Erythroblast (primary cell): ENCODE measurements at regions not wholly inside any gene's neighbourhood (a gene's known extent, or its start where the extent isn't known, plus 50 kb on each side); places are given as distances from the start of the nearest gene placed in this dataset.
"Not testable (repeated sequence)": the region's sequence is repeated elsewhere in the genome, so short reads cannot be mapped to it uniquely, and the experiment has no call there.

Experiments used
- DNase-seq, 2 experiments: peaks; one replicate each; lab custom pipeline; 2025; lab: John Stamatoyannopoulos, UW
- GATA1 ChIP-seq: IDR thresholded peaks from 2 replicates; pipeline ENCODE4 v1.6.1; 2011; ENCODE audit warnings: low read depth, mild to moderate bottlenecking, control low read depth, low read length, moderate library complexity
- POLR2A ChIP-seq: IDR thresholded peaks from 2 replicates; pipeline ENCODE4 v1.6.1; 2011; ENCODE audit warnings: mild to moderate bottlenecking, low read length

DNA sequence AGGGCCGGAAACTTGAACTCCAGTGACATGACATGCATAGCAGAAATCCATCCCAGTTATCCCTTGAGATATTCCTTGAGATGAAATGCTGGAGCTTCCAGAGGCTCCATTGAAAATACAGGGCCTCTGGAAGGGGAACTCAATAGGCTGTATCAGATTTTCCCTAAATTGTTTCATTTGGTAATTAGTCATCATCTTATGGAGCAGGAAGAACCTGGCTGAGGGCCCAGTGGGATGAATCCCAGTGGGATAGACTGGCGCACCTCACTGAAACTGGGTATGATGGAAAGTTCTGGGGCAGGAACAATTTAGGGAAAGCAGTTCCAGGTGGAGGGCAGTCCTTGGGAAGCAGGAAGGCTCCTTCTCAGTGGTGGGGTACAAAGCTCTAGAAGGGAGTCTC lies 307.8 kb upstream of the DIPK2B start:
- DNase-seq, result no peak
- no peak for TF ChIP-seq POLR2A

DNA sequence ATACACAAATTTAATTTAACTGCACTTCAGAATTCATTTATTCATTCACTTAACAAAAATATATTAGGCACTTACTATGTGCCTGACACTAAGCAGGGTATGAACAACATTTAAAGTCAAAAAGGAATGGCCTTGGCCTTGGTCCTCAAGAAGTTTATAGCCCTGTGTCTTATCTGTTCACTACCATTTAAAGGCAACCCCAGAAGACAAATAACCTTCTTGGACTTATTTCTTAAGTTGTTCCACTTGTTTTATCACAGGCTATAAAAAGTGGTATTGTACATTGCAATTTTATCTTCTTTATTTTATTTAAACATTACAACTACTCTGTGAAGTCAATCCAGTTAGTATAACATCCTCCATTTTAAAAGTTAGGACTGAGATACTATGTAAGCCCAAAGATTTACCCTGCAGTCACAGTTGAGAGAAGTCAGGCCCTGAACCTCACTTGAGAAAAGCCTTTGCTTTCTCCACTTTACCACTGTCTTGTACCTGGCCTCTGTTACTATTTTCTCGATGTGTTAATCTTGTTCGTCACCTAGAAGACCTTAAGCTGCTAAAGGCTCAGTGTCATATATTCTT lies 305.6 kb upstream of the DIPK2B start:
- TF ChIP-seq GATA1 (no peak), POLR2A (no peak)
- no peak for DNase-seq

GRCh38 chrX:45505214-45505613 lies 304.5 kb upstream of the DIPK2B start:
- no peak for DNase-seq
- TF ChIP-seq GATA1 (no peak), POLR2A (no peak)

- not testable (repeated sequence) for DNase-seq
These were observed 303.2 kb upstream of the DIPK2B start for GRCh38 chrX:45503787-45504362.

DNA sequence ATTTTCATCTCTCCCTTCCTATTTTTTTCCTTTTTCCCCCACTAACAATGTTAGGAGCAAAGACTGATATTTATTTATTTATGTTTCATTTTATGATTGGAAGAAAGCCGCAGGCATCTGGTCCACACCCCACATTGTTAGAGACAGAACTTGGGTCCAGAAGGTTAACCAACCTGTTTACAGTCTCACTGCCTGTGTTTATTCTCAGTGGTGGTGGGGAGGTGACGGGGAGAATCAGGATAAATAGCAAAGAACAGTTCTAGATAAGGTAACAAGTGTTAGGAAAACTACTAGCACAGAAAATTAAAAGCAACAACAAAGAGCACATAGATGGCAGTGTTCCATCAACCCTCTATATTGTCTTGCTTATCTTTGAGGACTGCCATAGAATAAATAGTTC lies 301.7 kb upstream of the DIPK2B start:
- no peak for TF ChIP-seq POLR2A
- no peak for TF ChIP-seq GATA1

GRCh38 chrX:45497290-45497689 lies 296.6 kb upstream of the DIPK2B start:
- TF ChIP-seq POLR2A (no peak), GATA1 (no peak)
- no peak for DNase-seq

More for the DNA sequence above, 301.7 kb upstream of the DIPK2B start:
- no peak for DNase-seq

- TF ChIP-seq POLR2A (no peak), GATA1 (no peak)
- no peak for DNase-seq
These were observed 285.0 kb upstream of the DIPK2B start for GRCh38 chrX:45485719-45486118.

DNA sequence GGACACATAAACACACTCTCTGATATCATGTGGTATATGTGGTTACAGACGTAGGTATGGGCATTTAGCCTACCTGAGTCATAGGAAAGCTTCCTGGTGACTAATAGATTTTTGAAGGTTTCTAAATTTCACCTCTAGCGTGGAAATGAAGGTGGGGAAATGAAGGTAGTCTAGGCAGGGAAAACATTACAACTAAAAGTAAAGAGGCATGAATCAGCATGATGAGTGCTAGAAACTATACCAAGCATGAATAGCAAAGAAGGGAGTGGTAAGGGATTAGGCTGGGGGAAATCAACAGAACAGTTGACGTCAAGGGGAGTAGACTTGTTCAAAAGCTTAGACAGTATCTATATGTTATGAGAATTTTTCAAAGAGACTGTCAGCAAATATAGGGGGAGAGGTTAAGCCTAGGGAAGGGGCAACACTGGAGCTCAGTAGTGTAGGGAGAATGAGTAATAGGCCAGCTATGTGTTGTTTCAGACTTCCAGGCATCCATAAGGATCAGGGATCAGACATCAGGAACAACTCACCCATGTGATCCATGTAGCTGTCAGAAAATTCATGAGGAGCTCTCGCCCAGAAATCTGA lies 279.3 kb upstream of the DIPK2B start:
- TF ChIP-seq POLR2A (no peak), GATA1 (no peak)
- DNase-seq, result no peak

- no peak for DNase-seq
- TF ChIP-seq GATA1 (no peak), POLR2A (no peak)
These were observed 278.6 kb upstream of the DIPK2B start for GRCh38 chrX:45479196-45479834.

- DNase-seq, result no peak
These were observed 272.3 kb upstream of the DIPK2B start for GRCh38 chrX:45472968-45473367.

DNA sequence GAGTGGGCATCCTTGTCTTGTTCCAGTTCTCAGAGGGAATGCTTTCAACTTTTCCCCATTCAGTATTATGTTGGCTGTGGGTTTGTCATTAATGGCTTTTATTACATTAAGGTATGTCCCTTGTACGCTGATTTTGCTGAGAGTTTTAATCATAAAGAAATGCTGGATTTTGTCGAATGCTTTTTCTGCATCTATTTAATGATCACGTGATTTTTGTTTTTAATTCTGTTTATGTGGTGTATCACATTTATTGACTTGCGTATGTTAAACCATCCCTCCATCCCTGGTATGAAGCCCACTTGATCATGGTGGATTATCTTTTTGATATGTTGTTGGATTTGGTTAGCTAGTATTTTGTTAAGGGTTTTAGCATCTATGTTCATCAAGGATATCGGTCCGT lies 266.9 kb upstream of the DIPK2B start:
- DNase-seq, result not testable (repeated sequence)

More at GRCh38 chrX:45472968-45473367, 272.3 kb upstream of the DIPK2B start:
- no peak for TF ChIP-seq GATA1
- TF ChIP-seq POLR2A, result no peak

GRCh38 chrX:45455732-45456131 lies 255.1 kb upstream of the DIPK2B start:
- DNase-seq, result not testable (repeated sequence)

DNA sequence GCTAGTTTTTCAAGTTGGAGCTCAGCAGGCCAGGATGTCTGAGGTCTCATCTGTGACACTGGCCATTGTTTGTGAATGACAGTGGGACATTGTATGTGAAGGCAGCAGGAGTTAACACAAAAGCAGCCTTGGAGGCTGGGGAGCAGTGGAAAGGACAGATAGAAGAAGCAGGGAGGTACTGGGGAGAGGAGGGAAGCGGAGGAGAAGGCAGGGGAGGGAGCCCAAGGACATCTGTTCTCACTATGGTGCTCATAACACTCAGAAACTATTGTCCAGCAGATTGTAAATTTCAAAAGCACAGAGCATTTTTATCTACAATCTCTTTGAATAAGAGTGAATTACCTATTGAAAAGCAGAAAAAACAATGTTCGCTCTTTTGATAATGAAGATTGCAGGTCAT lies 253.6 kb upstream of the DIPK2B start:
- DNase-seq, result no peak
- TF ChIP-seq GATA1 (no peak), POLR2A (no peak)

- no peak for DNase-seq
- no peak for TF ChIP-seq GATA1
These were observed 249.3 kb upstream of the DIPK2B start for GRCh38 chrX:45449982-45450381.

GRCh38 chrX:45447995-45448394 lies 247.3 kb upstream of the DIPK2B start:
- no peak for DNase-seq
- no peak for TF ChIP-seq POLR2A
- no peak for TF ChIP-seq GATA1
